ENCODE measurements at regions not wholly inside any gene's neighbourhood (a gene's known extent, or its start where the extent isn't known, plus 50 kb on each side); places are given as distances from the start of the nearest gene placed in this dataset.

DNA sequence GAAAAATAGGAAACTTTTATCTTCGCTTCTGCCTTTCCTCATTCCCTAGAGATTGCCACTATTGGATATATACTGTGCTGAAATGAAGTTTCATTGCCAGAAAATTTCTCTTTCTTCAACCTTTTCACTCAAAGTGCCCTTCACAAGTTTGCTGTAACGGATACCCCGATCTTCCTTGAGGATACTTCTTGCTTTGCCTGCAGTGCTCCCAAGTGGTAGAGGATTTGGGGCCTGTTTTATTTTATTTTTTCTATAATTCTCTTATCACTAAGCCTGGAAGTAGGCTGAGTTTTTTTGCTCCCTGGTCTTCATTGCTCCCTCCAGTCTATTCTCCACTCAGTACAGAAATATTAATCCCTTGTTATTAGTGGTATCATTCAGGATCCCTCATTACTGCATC, 481.4 kb upstream of the CDH18 start:
- TF ChIP-seq, protein P1, sequence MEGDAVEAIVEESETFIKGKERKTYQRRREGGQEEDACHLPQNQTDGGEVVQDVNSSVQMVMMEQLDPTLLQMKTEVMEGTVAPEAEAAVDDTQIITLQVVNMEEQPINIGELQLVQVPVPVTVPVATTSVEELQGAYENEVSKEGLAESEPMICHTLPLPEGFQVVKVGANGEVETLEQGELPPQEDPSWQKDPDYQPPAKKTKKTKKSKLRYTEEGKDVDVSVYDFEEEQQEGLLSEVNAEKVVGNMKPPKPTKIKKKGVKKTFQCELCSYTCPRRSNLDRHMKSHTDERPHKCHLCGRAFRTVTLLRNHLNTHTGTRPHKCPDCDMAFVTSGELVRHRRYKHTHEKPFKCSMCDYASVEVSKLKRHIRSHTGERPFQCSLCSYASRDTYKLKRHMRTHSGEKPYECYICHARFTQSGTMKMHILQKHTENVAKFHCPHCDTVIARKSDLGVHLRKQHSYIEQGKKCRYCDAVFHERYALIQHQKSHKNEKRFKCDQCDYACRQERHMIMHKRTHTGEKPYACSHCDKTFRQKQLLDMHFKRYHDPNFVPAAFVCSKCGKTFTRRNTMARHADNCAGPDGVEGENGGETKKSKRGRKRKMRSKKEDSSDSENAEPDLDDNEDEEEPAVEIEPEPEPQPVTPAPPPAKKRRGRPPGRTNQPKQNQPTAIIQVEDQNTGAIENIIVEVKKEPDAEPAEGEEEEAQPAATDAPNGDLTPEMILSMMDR (IDR thresholded peaks at IDR 0.05; ENCODE audit: low read depth, low read length): no peak
- no peak for TF ChIP-seq POLR2A (IDR thresholded peaks at IDR 0.05; ENCODE audit: extremely low read depth, insufficient read length)
- TF ChIP-seq, protein P2, sequence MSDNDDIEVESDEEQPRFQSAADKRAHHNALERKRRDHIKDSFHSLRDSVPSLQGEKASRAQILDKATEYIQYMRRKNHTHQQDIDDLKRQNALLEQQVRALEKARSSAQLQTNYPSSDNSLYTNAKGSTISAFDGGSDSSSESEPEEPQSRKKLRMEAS (IDR thresholded peaks at IDR 0.05; ENCODE audit: low read depth, low read length): no peak
